ENCODE measurements at regions not wholly inside any gene's neighbourhood (a gene's known extent, or its start where the extent isn't known, plus 50 kb on each side); places are given as distances from the start of the nearest gene placed in this dataset.

GRCh38 chr2:11987151-11987550 is 240.7 kb downstream of the LPIN1 start:
- no peak for TF ChIP-seq YY1 (IDR thresholded peaks at IDR 0.05; ENCODE audit: insufficient read depth, insufficient read length)
- no peak for TF ChIP-seq ZNF274 (IDR thresholded peaks at IDR 0.05; ENCODE audit: low read depth, low read length)
- TF ChIP-seq SUZ12 (IDR thresholded peaks at IDR 0.05; ENCODE audit: extremely low read depth, insufficient read depth, insufficient read length), result no peak
